ENCODE measurements at regions not wholly inside any gene's neighbourhood (a gene's known extent, or its start where the extent isn't known, plus 50 kb on each side); places are given as distances from the start of the nearest gene placed in this dataset.

DNA sequence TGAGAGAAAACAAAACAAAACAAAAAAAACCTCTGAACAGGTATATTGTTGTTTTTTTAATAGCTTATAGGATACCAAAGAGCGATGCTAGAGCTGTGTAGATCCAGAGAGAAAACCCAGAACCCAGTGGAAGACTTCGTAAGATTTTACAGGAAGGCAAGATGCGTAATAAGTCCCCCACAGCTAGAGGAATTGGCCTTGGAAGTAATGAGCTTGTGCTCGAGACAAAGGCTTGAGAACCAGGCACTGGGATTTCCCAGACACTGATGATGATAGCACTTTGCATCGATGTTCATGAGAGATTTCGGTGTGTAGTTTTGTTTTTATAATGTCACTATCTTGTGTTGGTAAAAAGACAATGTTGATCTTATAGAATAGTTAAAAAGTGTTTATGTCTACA, 821.5 kb upstream of the IGFBP3 start:
- no peaks in the 10 kb centered on the region for H3K36me3 ChIP-seq
- TF ChIP-seq, protein P1, sequence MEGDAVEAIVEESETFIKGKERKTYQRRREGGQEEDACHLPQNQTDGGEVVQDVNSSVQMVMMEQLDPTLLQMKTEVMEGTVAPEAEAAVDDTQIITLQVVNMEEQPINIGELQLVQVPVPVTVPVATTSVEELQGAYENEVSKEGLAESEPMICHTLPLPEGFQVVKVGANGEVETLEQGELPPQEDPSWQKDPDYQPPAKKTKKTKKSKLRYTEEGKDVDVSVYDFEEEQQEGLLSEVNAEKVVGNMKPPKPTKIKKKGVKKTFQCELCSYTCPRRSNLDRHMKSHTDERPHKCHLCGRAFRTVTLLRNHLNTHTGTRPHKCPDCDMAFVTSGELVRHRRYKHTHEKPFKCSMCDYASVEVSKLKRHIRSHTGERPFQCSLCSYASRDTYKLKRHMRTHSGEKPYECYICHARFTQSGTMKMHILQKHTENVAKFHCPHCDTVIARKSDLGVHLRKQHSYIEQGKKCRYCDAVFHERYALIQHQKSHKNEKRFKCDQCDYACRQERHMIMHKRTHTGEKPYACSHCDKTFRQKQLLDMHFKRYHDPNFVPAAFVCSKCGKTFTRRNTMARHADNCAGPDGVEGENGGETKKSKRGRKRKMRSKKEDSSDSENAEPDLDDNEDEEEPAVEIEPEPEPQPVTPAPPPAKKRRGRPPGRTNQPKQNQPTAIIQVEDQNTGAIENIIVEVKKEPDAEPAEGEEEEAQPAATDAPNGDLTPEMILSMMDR (IDR thresholded peaks at IDR 0.05; ENCODE audit: low read depth, low read length), result no peak
- H3K4me1 ChIP-seq, result peaks cover 12% of the 10 kb centered on the region
- no peak overlapping the region for H3K4me3 ChIP-seq (ENCODE audit: low read depth, low read length)
- DNase-seq, result no peak
- no peaks in the 10 kb centered on the region for H3K9me3 ChIP-seq
- no peaks in the 10 kb centered on the region for H3K27me3 ChIP-seq

DNA sequence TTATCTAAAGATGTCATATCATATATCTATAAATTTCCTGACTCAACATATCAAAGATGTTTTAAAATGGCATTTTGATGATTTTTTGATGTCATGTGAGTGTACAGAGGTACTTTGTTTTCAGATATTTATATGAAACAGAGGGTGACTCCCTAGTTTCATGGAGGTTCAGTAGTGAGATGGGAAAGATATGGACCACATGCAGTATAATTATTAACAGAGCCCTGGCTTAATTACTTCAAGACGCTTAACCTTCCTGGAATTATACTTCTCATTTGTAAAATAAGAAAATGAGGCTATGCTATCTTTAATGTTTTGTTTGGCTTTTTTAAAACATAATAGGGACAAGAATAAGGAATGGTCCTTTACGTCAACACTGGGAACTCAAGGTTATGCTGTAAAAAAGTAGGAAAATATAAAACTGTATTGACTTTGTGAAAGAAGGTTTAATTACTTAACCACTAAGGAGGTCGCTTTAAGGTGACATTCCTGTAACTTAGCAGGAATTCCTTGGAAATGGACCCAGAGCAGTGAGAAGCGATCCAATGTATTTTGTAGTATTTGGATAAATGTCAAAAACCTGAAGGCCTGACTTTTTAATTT, 821.0 kb upstream of the IGFBP3 start:
- Histone ChIP-seq H3K9me3 (no peaks in the 10 kb centered on the region), H3K4me1 (peaks cover 12% of the 10 kb centered on the region), H3K36me3 (no peaks in the 10 kb centered on the region), H3K27me3 (no peaks in the 10 kb centered on the region), H3K4me3 (ENCODE audit: low read depth, low read length) (no peak overlapping the region)
- no peak for DNase-seq
- TF ChIP-seq, protein P1 (IDR thresholded peaks at IDR 0.05; ENCODE audit: low read depth, low read length), result no peak

- no peak for DNase-seq
- Histone ChIP-seq H3K4me1 (peaks cover 12% of the 10 kb centered on the region), H3K9me3 (no peaks in the 10 kb centered on the region), H3K27me3 (no peaks in the 10 kb centered on the region), H3K36me3 (no peaks in the 10 kb centered on the region), H3K4me3 (ENCODE audit: low read depth, low read length) (no peak overlapping the region)
- TF ChIP-seq, protein P1 (IDR thresholded peaks at IDR 0.05; ENCODE audit: low read depth, low read length), result no peak
Observed at GRCh38 chr7:46741181-46741580, 820.1 kb upstream of the IGFBP3 start.

- no peaks in the 10 kb centered on the region for H3K27me3 ChIP-seq
- H3K4me1 ChIP-seq, result peaks cover 12% of the 10 kb centered on the region
- TF ChIP-seq, protein P1 (IDR thresholded peaks at IDR 0.05; ENCODE audit: low read depth, low read length), result no peak
- H3K9me3 ChIP-seq, result no peaks in the 10 kb centered on the region
- H3K36me3 ChIP-seq, result no peaks in the 10 kb centered on the region
- H3K4me3 ChIP-seq (ENCODE audit: low read depth, low read length), result no peak overlapping the region
- DNase-seq, result no peak
Observed at GRCh38 chr7:46739518-46740234, 818.6 kb upstream of the IGFBP3 start.

GRCh38 chr7:46738796-46739195, 817.7 kb upstream of the IGFBP3 start:
- Histone ChIP-seq H3K36me3 (no peaks in the 10 kb centered on the region), H3K4me1 (peaks cover 10% of the 10 kb centered on the region), H3K9me3 (no peaks in the 10 kb centered on the region), H3K4me3 (ENCODE audit: low read depth, low read length) (no peak overlapping the region), H3K27me3 (no peaks in the 10 kb centered on the region)
- TF ChIP-seq, protein P1 (IDR thresholded peaks at IDR 0.05; ENCODE audit: low read depth, low read length), result no peak
- DNase-seq, result no peak

DNA sequence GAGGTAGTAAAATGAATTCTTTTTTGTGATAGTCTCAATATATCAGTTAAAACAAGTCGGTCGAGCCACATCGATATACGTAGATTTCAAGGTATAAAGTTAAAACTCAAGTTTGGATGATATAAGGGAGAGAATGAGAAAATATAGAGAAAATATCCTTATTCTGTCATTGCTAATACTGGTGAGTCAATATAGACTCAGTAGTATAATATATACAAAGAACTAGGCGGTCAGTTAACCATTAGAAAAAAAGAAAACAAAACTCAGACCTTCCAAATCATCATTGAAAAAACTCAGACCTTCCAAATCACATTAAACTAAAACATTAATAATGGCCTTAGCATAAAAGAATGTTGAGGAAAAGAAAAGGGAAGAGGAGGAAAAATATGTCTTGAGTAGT, 817.1 kb upstream of the IGFBP3 start:
- DNase-seq, result no peak
- no peaks in the 10 kb centered on the region for H3K27me3 ChIP-seq
- TF ChIP-seq, protein P1 (IDR thresholded peaks at IDR 0.05; ENCODE audit: low read depth, low read length), result no peak
- H3K4me1 ChIP-seq, result peaks cover 4% of the 10 kb centered on the region; the same call in 1 of the 2 replicates
- H3K9me3 ChIP-seq, result no peaks in the 10 kb centered on the region
- H3K4me3 ChIP-seq (ENCODE audit: low read depth, low read length), result no peak overlapping the region
- no peaks in the 10 kb centered on the region for H3K36me3 ChIP-seq

All from BE2C (cell line).